ENCODE measurements at regions not wholly inside any gene's neighbourhood (a gene's known extent, or its start where the extent isn't known, plus 50 kb on each side); places are given as distances from the start of the nearest gene placed in this dataset.

DNA sequence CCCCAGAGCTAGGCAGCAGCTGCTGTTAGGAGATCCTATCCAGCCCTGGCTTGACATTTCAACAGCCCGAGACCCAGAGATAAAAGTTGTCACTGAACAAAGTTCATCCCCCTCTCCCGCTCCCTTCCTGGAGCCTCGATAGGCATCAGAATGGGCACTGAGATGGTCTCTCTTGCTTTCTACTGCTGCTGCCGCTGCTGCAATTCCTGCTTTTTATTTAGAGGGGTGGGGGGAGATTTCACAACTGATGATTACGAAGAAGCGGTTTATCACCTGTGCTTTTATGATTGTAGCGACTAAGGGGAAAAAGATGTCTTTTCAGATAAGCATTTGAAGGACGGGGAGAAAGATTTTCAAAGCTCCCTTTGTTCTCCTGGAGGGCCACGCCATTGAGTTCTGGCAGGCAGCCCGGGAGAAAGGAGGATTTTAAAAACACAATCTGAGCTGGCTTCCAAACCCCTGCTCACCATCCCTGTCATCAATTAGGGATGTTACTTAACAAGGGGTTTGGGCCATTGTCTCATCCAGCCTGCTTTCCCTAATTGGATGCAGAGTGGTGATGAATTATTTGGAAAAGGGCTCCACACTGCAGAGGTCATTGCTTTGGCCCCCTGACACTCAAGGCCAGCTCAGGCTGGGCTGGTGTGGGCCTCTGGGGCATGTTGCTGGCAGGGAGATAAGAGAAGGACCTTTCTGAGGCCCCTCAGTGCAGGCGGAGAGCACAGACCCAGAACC, 344.7 kb downstream of the BUD13 start (continued):
- TF ChIP-seq, protein P1, sequence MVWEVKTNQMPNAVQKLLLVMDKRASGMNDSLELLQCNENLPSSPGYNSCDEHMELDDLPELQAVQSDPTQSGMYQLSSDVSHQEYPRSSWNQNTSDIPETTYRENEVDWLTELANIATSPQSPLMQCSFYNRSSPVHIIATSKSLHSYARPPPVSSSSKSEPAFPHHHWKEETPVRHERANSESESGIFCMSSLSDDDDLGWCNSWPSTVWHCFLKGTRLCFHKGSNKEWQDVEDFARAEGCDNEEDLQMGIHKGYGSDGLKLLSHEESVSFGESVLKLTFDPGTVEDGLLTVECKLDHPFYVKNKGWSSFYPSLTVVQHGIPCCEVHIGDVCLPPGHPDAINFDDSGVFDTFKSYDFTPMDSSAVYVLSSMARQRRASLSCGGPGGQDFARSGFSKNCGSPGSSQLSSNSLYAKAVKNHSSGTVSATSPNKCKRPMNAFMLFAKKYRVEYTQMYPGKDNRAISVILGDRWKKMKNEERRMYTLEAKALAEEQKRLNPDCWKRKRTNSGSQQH (CRISPR knock-in tag; IDR thresholded peaks at IDR 0.05; ENCODE audit: low read depth) = no peak
- TF ChIP-seq ZNF607 (CRISPR knock-in tag; IDR thresholded peaks at IDR 0.05; ENCODE audit: borderline replicate concordance) = no peak
- TF ChIP-seq, protein P2, sequence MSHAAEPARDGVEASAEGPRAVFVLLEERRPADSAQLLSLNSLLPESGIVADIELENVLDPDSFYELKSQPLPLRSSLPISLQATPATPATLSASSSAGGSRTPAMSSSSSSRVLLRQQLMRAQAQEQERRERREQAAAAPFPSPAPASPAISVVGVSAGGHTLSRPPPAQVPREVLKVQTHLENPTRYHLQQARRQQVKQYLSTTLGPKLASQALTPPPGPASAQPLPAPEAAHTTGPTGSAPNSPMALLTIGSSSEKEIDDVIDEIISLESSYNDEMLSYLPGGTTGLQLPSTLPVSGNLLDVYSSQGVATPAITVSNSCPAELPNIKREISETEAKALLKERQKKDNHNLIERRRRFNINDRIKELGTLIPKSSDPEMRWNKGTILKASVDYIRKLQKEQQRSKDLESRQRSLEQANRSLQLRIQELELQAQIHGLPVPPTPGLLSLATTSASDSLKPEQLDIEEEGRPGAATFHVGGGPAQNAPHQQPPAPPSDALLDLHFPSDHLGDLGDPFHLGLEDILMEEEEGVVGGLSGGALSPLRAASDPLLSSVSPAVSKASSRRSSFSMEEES (CRISPR knock-in tag; IDR thresholded peaks at IDR 0.05) = peak; percentile 64; the same call in 1 of the 2 replicates
- peak; percentile 54; the same call in 1 of the 2 replicates for TF ChIP-seq NR2F2 (IDR thresholded peaks at IDR 0.05; ENCODE audit: borderline replicate concordance, low read depth)
- TF ChIP-seq DMAP1 (CRISPR knock-in tag; IDR thresholded peaks at IDR 0.05) = peak; percentile 51; the same call in 1 of the 2 replicates
- no peak for TF ChIP-seq FOXP1 (IDR thresholded peaks at IDR 0.05)
- peak; percentile 20; the same call in 1 of the 2 replicates for TF ChIP-seq FOXP1 (CRISPR knock-in tag; IDR thresholded peaks at IDR 0.05)
- TF ChIP-seq, protein P3, sequence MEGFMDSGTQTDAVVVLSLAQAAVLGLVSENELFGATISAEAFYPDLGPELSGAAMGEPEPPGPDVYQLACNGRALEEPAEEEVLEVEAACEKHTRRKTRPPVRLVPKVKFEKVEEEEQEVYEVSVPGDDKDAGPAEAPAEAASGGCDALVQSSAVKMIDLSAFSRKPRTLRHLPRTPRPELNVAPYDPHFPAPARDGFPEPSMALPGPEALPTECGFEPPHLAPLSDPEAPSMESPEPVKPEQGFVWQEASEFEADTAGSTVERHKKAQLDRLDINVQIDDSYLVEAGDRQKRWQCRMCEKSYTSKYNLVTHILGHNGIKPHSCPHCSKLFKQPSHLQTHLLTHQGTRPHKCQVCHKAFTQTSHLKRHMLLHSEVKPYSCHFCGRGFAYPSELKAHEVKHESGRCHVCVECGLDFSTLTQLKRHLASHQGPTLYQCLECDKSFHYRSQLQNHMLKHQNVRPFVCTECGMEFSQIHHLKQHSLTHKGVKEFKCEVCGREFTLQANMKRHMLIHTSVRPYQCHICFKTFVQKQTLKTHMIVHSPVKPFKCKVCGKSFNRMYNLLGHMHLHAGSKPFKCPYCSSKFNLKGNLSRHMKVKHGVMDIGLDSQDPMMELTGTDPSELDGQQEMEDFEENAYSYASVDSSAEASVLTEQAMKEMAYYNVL (CRISPR knock-in tag; IDR thresholded peaks at IDR 0.05; ENCODE audit: borderline replicate concordance) = peak; percentile 84; the same call in 1 of the 2 replicates
- TF ChIP-seq SRSF9 (IDR thresholded peaks at IDR 0.05; ENCODE audit: borderline replicate concordance, insufficient read depth, low read depth, low read length, poor library complexity, severe bottlenecking) = no peak
- TF ChIP-seq, protein P4, sequence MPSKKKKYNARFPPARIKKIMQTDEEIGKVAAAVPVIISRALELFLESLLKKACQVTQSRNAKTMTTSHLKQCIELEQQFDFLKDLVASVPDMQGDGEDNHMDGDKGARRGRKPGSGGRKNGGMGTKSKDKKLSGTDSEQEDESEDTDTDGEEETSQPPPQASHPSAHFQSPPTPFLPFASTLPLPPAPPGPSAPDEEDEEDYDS (CRISPR knock-in tag; IDR thresholded peaks at IDR 0.05) = peak; percentile 57; the same call in 1 of the 2 replicates
- peak; percentile 39; the same call in 1 of the 2 replicates for TF ChIP-seq NCOA1 (CRISPR knock-in tag; IDR thresholded peaks at IDR 0.05)
- TF ChIP-seq ZNF724P (CRISPR knock-in tag; IDR thresholded peaks at IDR 0.05; ENCODE audit: borderline replicate concordance) = no peak
- TF ChIP-seq SNAI1 (CRISPR knock-in tag; IDR thresholded peaks at IDR 0.05; ENCODE audit: borderline replicate concordance) = no peak
- TF ChIP-seq ZNF7 (CRISPR knock-in tag; IDR thresholded peaks at IDR 0.05) = peak; percentile 49; the same call in 1 of the 2 replicates
- peak; percentile 52; the same call in 1 of the 2 replicates for TF ChIP-seq POGZ (CRISPR knock-in tag; IDR thresholded peaks at IDR 0.05)
- 0 out of 2 replicates have a peak, but pooled peaks have one; percentile 73 for TF ChIP-seq PRMT3 (CRISPR knock-in tag; IDR thresholded peaks at IDR 0.05; ENCODE audit: borderline replicate concordance, low read depth)
- TF ChIP-seq POLR2G (IDR thresholded peaks at IDR 0.05; ENCODE audit: low read depth, low read length) = peak; percentile 79
- peak; percentile 73 for TF ChIP-seq TARDBP (CRISPR knock-in tag; IDR thresholded peaks at IDR 0.05)
- no peak for TF ChIP-seq MTF1 (CRISPR knock-in tag; IDR thresholded peaks at IDR 0.05)
- TF ChIP-seq SOX5 (CRISPR knock-in tag; IDR thresholded peaks at IDR 0.05; ENCODE audit: borderline replicate concordance) = peak; percentile 82
- peak; percentile 18; the same call in 1 of the 2 replicates for TF ChIP-seq ZMYM3 (CRISPR knock-in tag; IDR thresholded peaks at IDR 0.05)

All from HepG2 (cell line).